H1 (cell line): ENCODE measurements at regions not wholly inside any gene's neighbourhood (a gene's known extent, or its start where the extent isn't known, plus 50 kb on each side); places are given as distances from the start of the nearest gene placed in this dataset.

Experiments
- CTCF ChIP-seq, 3 experiments: IDR thresholded peaks; 1 replicate in 2 of 3; 2 replicates in 1 of 3; pipeline versions ENCODE4 v1.5.1 to v1.6.1; 2011; ENCODE audit warnings: low read length in 3 of 3, mild to moderate bottlenecking in 3 of 3, inconsistent platforms in 2 of 3, low read depth in 1 of 3, moderate library complexity in 1 of 3; ENCODE audit not compliant: insufficient read depth in 1 of 3; ENCODE audit errors: control extremely low read depth in 1 of 3
- KDM5A ChIP-seq: fragments of 200-600 bp; IDR thresholded peaks from 2 replicates; pipeline ENCODE4 v1.7.1; 2012; ENCODE audit warnings: mild to moderate bottlenecking, low read length, inconsistent platforms, mixed read lengths
- SRF ChIP-seq: IDR thresholded peaks from 2 replicates; pipeline ENCODE4 v1.6.1; 2011; ENCODE audit warnings: mild to moderate bottlenecking, low read depth, low read length, moderate library complexity
- TAF1 ChIP-seq: IDR thresholded peaks from 2 replicates; pipeline ENCODE4 v1.6.1; 2011; ENCODE audit warnings: mild to moderate bottlenecking, low read depth, low read length

GRCh38 chr2:97348265-97348664 is 235.3 kb downstream of the ANKRD36 start:
- TF ChIP-seq CTCF (IDR thresholded peaks at IDR 0.05; ENCODE audit: control extremely low read depth in 1 of 3, insufficient read depth in 1 of 3, low read depth in 1 of 3, low read length in 3 of 3) (no peak), KDM5A (no peak), SRF (no peak), TAF1 (no peak)
